HEK293 (cell line): ENCODE measurements at regions not wholly inside any gene's neighbourhood (a gene's known extent, or its start where the extent isn't known, plus 50 kb on each side); places are given as distances from the start of the nearest gene placed in this dataset.

Source experiments
- CTCF ChIP-seq: fragments of 450-650 bp; formaldehyde crosslinking; IDR thresholded peaks from 2 replicates; pipeline ENCODE4 v1.5.1; 2016; ENCODE audit warnings: missing biosample characterization, missing genetic modification characterization
- OVOL3 ChIP-seq: fragments of 450-650 bp; formaldehyde crosslinking; IDR thresholded peaks from 2 replicates; pipeline ENCODE4 v1.5.1; 2016; ENCODE audit warnings: missing biosample characterization, missing genetic modification characterization
- YY1 ChIP-seq: fragments of 450-650 bp; formaldehyde crosslinking; IDR thresholded peaks from 2 replicates; pipeline ENCODE4 v1.5.1; 2018; ENCODE audit warnings: missing biosample characterization, missing genetic modification characterization
- ZNF18 ChIP-seq: fragments of 450-650 bp; formaldehyde crosslinking; IDR thresholded peaks from 2 replicates; pipeline ENCODE4 v1.5.1; 2016; ENCODE audit warnings: missing biosample characterization, missing genetic modification characterization
- ZNF544 ChIP-seq: fragments of 450-650 bp; formaldehyde crosslinking; IDR thresholded peaks from 2 replicates; pipeline ENCODE4 v1.5.0; 2017; ENCODE audit warnings: missing biosample characterization, missing genetic modification characterization

- no peak for TF ChIP-seq YY1 (tag by site-specific recombination)
- TF ChIP-seq OVOL3 = no peak
- TF ChIP-seq ZNF18 = no peak
- no peak for TF ChIP-seq ZNF544 (tag by site-specific recombination)
- no peak for TF ChIP-seq CTCF (tag by site-specific recombination)
These were observed 192.6 kb downstream of the ESM1 start for GRCh38 chr5:54792611-54793404.
